AG04449 (cell line): ENCODE measurements at regions not wholly inside any gene's neighbourhood (a gene's known extent, or its start where the extent isn't known, plus 50 kb on each side); places are given as distances from the start of the nearest gene placed in this dataset.

Experiments used
- CTCF ChIA-PET: fragments of 350-600 bp; formaldehyde crosslinking; extraction: SDS; loops from one replicate; lab custom pipeline; 2021; ENCODE audit warnings: antibody characterized with exemption; lab: Yijun Ruan, JAX
- POLR2A ChIA-PET: fragments of 400-600, 350-600 bp; formaldehyde crosslinking; extraction: SDS; loops from one replicate; lab custom pipeline; 2020; ENCODE audit warnings: antibody characterized with exemption, inconsistent platforms; lab: Yijun Ruan, JAX
- DNase-seq: peaks from one replicate; pipeline ENCODE4 v3.0.0-alpha.2; 2010; ENCODE audit warnings: low read depth, low spot score
- H3K4me3 ChIP-seq: 2 replicates; pipeline ENCODE4 v1.5.1; 2011; ENCODE audit warnings: low read depth, mild to moderate bottlenecking, control low read depth, low read length
- CTCF ChIP-seq: IDR thresholded peaks from one replicate; pipeline ENCODE4 v1.5.1; 2011; ENCODE audit warnings: mild to moderate bottlenecking, moderate library complexity, low read length, control low read depth, inconsistent platforms; ENCODE audit not compliant: insufficient read depth; ENCODE audit errors: missing control alignments

GRCh38 chr7:50199824-50200223 lies 104.7 kb upstream of the IKZF1 start:
- POLR2A ChIA-PET, result no interaction called here
- CTCF ChIA-PET, result no interaction called here
- no peak overlapping the region for H3K4me3 ChIP-seq
- TF ChIP-seq CTCF, result no peak
- DNase-seq, result no peak

- DNase-seq, result no peak
- TF ChIP-seq CTCF, result no peak
- CTCF ChIA-PET, result no interaction called here
- POLR2A ChIA-PET, result no interaction called here
- no peak overlapping the region for H3K4me3 ChIP-seq
These were observed 104.5 kb upstream of the ZPBP start for GRCh38 chr7:50197549-50197948.

GRCh38 chr7:50196719-50197118 lies 103.7 kb upstream of the ZPBP start:
- ChIA-PET CTCF (no interaction called here), POLR2A (no interaction called here)
- no peak for DNase-seq
- TF ChIP-seq CTCF, result no peak
- H3K4me3 ChIP-seq, result no peak overlapping the region

GRCh38 chr7:50190776-50191175 lies 97.7 kb upstream of the ZPBP start:
- TF ChIP-seq CTCF, result no peak
- no peak overlapping the region for H3K4me3 ChIP-seq
- CTCF ChIA-PET, result interaction anchor here (1.4 kb wide), 1 partner anchor 15 kb away, joined by 3 read pairs; no protein-coding TSS in a partner anchor
- POLR2A ChIA-PET, result no interaction called here
- no peak for DNase-seq

- ChIA-PET POLR2A (no interaction called here), CTCF (no interaction called here)
- DNase-seq, result no peak
- no peak overlapping the region for H3K4me3 ChIP-seq
- TF ChIP-seq CTCF, result no peak
These were observed 96.3 kb upstream of the ZPBP start for GRCh38 chr7:50189371-50189770.

- TF ChIP-seq CTCF, result no peak
- no peak for DNase-seq
- CTCF ChIA-PET, result no interaction called here
- H3K4me3 ChIP-seq, result no peak overlapping the region
- POLR2A ChIA-PET, result no interaction called here
These were observed 93.1 kb upstream of the ZPBP start for GRCh38 chr7:50185951-50186682.
